CD4-positive, alpha-beta T cell treated with Interleukin-12 subunit alpha and Interleukin-12 subunit beta, for 1 hour (primary cell): ENCODE measurements at regions not wholly inside any gene's neighbourhood (a gene's known extent, or its start where the extent isn't known, plus 50 kb on each side); places are given as distances from the start of the nearest gene placed in this dataset.
"Not testable (repeated sequence)": the region's sequence is repeated elsewhere in the genome, so short reads cannot be mapped to it uniquely, and the experiment has no call there.

Source experiments
- DNase-seq: peaks from one replicate; pipeline ENCODE4 v3.0.0-alpha.2; 2020

DNA sequence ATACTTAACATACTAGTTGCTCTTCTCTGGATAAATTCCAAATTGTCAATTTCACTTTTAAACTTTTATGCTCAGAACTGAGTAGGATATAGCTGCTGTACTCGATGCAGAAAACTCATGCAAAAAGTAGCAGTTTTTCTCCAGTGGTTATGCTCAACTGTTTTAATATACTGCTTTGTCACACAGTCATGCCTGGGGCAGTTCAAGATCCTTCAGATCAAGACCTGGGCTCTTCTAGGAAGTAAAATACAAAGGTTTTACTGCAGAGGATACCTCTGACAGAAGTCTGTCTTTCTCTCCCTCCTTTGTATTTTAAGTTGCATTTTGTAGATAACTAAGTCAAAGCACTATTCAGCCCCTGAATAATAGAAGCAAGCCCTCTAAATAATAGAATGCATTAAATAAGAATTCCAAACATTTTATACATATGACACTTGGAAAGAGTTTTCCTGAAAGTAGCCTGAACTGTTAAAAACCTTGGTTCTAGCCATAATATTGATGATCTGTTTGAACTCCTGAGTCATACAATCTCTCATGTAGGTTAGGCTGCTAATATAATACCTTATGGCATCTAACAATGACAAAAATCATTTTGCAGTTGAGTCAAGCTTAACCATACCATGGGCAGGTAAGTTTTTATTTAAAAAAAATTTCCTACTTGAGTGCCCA lies 183.3 kb upstream of the TRIB2 start:
- no peak for DNase-seq

GRCh38 chr2:12534646-12535263 lies 182.0 kb upstream of the TRIB2 start:
- no peak for DNase-seq

- no peak for DNase-seq
Observed at GRCh38 chr2:12536976-12537375, 179.8 kb upstream of the TRIB2 start.

DNA sequence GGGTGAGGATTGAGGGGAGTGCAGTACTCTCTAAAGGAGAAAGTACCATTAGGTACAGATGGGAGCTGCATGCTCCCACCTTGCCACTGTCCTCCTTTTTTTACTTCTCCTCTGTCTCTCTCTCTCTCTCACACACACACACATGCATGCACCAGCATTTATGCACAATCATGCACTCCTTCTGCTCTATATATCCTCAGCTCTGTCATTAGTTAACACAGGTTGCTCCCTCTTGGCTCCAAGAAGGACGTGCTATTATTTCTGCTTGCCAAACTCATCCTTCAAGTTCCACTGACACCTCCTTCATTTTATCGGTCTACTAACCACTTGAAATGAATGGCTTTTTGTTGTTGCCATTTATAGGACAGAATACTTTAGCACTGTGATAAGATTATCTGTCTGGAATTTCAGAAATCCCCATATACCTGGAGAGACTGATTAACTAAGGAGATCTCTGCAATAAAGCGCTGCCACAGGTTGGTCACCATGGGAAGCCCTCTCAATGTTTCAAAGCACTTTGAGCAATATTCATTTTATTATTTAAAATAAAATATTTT lies 178.5 kb upstream of the TRIB2 start:
- no peak for DNase-seq

GRCh38 chr2:12539336-12539735 lies 177.4 kb upstream of the TRIB2 start:
- DNase-seq = no peak

- no peak for DNase-seq
Observed at GRCh38 chr2:12539776-12540562, 176.8 kb upstream of the TRIB2 start.

DNA sequence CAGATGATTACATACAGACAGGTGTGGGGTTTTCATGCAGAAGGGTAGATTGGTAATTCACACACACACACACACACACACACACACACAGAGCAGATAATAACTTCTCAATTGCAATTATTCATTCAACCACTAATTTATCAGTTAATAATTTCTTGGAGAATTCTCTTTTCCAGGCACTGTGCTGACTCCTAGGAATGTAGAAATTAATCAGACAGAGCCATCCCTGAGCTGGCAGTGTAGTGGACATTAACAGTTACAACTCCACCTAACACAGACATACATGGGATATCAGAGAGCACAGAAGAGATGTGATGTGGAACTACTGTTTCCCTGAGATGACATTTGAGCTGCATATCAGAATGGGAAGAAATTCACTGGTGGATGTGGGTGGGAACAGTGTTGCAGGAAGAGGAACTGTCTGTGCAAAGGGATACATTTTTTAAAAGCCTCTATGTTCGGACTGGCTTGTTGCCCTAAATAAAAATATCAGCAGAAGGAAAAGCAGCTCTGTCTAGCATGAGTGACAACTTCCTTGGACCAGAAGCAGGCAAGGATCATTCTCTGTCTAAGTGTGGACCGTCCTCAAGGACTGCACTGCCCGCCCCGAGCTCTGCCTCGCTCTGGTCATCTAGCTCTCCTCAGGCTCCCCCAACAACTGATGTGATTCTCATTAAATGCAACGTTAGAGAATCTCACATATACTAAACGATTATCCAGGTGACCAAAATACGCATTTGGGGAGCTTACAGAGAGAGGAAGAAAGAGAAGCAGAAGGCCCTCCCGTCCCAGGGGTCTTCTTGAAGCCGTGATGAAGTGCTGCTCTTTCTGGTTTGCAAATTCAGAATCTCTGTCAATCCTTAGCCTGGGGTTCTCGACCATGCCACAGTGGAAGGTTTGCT lies 173.4 kb upstream of the TRIB2 start:
- DNase-seq = no peak

DNA sequence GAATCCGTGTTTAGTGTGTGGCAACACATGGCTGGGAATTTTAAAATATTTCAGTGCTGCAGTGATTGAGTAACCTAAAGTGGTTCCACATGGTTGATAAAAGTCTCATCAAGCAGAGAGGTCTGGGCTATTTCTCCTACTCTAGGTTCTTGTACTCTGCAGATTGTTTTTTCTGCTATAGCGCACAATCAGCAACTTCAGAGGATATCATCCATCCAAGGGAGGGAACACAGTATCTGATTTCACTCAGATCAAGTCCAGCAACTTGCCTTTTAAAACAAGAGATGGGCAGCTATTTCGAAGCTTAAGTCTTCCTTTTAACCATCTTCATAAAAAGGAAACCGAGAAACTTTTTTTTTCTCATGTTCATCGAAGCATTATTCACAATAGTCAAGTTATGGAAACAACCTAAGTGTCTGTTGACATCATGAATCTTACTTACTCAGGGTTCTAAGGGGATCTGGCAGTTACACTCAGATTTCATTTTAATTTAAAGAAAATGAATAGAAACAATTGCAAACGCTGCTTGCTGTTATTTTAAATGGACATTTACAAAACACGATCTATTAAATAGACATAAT lies 172.7 kb upstream of the TRIB2 start:
- DNase-seq = no peak

DNA sequence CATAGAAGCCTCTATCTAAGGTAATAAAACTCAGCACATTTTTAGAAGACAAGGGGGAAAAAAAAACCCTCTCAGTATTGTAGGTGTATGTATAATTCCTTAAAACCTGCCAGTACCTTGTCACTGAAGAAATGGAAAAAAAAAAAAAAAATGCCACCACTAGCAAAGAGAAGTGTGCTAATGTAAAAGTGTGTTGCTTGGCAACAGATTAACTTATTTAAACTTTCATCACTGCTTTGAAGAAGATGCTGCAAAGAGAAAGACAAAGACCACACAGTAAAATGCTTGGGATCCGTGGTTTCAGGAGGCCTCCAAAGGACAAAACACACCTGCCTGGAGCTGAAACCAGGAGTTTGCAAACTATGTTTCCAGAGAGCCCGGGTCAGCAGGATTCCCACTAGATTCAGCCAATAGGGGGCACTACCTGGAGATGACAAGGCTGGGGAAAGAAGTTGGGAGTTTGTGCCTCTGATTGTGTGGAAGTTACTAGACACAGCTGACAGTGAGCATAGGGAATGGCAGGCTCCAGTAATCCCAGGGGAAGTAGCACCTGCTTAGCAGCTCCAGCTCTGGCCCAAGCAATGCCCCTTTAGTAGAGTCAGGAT lies 169.1 kb upstream of the TRIB2 start:
- DNase-seq = no peak

- no peak for DNase-seq
Observed at GRCh38 chr2:12548906-12549305, 167.8 kb upstream of the TRIB2 start.

DNA sequence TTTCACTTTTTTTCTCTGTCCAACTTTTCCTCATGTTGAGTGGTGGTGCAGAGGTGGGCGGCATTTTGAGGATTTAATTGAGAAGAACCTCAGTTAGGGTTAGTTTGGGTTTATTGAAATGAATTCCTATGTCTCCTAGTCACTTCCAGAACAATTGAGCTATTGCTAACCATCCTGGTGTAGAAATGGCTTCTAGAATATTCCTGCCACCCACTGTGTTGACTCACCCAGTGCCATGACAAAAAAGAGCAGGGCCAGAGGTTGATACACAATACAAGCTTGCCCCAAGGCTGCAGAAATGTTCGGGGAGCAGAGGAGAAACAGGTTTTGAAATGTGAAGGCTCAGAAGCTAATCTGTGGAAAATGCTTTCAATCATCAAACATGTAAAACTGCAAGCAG lies 167.1 kb upstream of the TRIB2 start:
- no peak for DNase-seq

- no peak for DNase-seq
Observed at GRCh38 chr2:12552092-12552491, 164.6 kb upstream of the TRIB2 start.

DNA sequence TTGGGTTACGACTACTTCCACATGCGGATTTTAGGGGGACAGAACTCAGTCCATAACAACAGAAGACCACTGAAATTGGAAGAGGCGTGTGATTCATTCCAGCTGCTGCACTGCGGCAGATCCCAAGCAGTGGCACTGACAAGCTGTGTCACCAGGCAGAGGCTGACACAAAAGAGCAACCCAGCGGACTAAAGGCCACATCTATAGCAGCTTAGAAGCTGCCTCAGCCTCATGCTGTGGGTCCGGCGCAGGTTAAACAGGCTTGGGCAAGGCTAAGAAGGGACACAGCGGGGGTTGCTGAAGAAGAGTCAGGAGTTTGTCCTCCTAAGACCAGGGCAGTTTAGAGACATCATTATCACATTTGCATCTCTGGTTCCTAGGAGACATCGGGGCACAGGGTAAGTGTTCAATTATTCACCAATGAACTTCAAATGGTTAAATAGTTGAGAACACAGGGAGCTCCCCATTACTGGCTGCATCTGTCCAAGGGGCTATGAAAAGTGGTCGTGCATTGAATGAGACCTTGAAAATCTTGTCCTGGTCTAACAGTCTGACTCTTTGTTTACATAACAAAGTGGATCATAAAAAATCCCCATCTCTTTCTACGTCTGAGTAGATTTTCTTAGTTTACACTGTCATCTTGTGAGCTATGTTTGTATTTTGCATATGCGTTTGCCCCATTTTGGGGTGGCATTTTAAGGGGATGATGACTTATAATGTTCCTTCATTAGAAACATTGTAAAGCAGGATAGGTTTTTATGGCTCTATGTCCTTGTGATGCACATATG lies 162.3 kb upstream of the TRIB2 start:
- DNase-seq = no peak

GRCh38 chr2:12555012-12555645 lies 161.6 kb upstream of the TRIB2 start:
- DNase-seq = peak; percentile 10

GRCh38 chr2:12556762-12557161 lies 160.0 kb upstream of the TRIB2 start:
- DNase-seq = no peak

- DNase-seq = no peak
Observed at GRCh38 chr2:12557688-12558087, 159.0 kb upstream of the TRIB2 start.

- DNase-seq = no peak
Observed at GRCh38 chr2:12558519-12558918, 158.2 kb upstream of the TRIB2 start.

DNA sequence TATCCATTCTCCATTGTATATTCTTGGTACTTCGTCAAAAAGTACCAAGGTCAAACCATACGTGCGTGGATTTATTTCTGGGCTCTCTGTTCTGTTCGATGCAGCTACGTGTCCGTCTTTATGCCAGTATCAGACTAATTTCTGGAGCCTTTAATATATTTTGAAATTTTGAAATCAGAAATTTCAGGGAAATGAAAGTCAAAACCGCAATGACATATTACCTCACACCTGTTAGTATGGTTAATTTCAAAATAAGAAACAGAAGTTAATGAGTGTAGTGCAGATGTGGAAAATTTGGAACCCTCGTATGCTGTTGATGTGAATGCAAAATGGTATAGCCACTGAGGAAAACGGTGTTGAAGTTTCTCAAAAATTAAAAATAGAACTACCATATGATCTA lies 156.1 kb upstream of the TRIB2 start:
- DNase-seq = no peak

GRCh38 chr2:12567411-12567810 lies 149.3 kb upstream of the TRIB2 start:
- DNase-seq = no peak

- not testable (repeated sequence) for DNase-seq
Observed at GRCh38 chr2:12569510-12569909, 147.2 kb upstream of the TRIB2 start.

DNA sequence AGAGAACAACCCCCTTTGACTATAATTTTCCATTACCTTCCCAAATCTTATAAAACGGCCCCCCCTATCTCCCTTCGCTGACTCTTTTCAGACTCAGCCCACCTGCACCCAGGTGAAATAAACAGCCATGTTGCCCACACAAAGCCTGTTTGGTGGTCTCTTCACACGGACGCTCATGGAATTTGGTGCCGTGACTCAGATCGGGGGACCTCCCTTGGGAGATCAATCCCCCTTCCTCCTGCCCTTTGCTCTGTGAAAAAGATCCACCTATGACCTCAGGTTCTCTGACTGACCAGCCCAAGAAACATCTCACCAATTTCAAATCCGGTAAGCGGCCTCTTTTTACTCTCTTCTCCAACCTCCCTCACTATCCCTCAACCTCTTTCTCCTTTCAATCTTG lies 146.8 kb upstream of the TRIB2 start:
- not testable (repeated sequence) for DNase-seq
